ENCODE measurements at regions not wholly inside any gene's neighbourhood (a gene's known extent, or its start where the extent isn't known, plus 50 kb on each side); places are given as distances from the start of the nearest gene placed in this dataset.

GRCh38 chr22:49480331-49480730 lies 347.3 kb downstream of the BRD1 start:
- DNase-seq (ENCODE audit: low read depth, low spot score) (no peak), ATAC-seq (no peak)
- in situ Hi-C loops (cut with HindIII; ENCODE audit: low pct_unique_long_range_greater_than_20kb, low sequenced_read_pairs) (no loop called here), intact Hi-C loops (cut with micrococcal nuclease; ENCODE audit: unreplicated experiment) (no loop called here)
- Histone ChIP-seq H3K4me1 (ENCODE audit: control insufficient read depth, insufficient read depth, low read length) (no peaks in the 10 kb centered on the region), H3K27me3 (ENCODE audit: control insufficient read depth, insufficient read depth, low read length) (no peaks in the 10 kb centered on the region; the same call in 1 of the 2 replicates), H3K9me3 (ENCODE audit: control insufficient read depth, insufficient read depth, low read depth, low read length) (no peaks in the 10 kb centered on the region), H3K36me3 (ENCODE audit: control insufficient read depth, insufficient read depth, low read length) (no peaks in the 10 kb centered on the region), H3K27ac (ENCODE audit: low read length) (no peak overlapping the region), H3K4me3 (ENCODE audit: low read depth in 2 of 2, low read length in 2 of 2) (no peak overlapping the region)
- no peak for TF ChIP-seq REST (IDR thresholded peaks at IDR 0.05; ENCODE audit: insufficient read depth in 1 of 2, low read depth in 2 of 2, low read length in 1 of 2)
- TF ChIP-seq SIN3A (IDR thresholded peaks at IDR 0.05; ENCODE audit: borderline replicate concordance, insufficient read depth, low read depth, low read length) = no peak
- no peak for TF ChIP-seq CTCF (IDR thresholded peaks at IDR 0.05)
- TF ChIP-seq TCF7L2 (IDR thresholded peaks at IDR 0.05; ENCODE audit: low read depth, low read length) = no peak
- no peak for TF ChIP-seq POLR2AphosphoS5 (IDR thresholded peaks at IDR 0.05; ENCODE audit: low read depth, low read length)
- ChIA-PET CTCF (no interaction called here), POLR2A (no interaction called here)
- no TSS peak for BruUV-seq (replicated peaks)

- no peak for TF ChIP-seq SIN3A (IDR thresholded peaks at IDR 0.05; ENCODE audit: borderline replicate concordance, insufficient read depth, low read depth, low read length)
- TF ChIP-seq REST (IDR thresholded peaks at IDR 0.05; ENCODE audit: insufficient read depth in 1 of 2, low read depth in 2 of 2, low read length in 1 of 2) = no peak
- no TSS peak for BruUV-seq (replicated peaks)
- no peaks in the 10 kb centered on the region for H3K9me3 ChIP-seq (ENCODE audit: control insufficient read depth, insufficient read depth, low read depth, low read length)
- in situ Hi-C loops (cut with HindIII; ENCODE audit: low pct_unique_long_range_greater_than_20kb, low sequenced_read_pairs) (no loop called here), intact Hi-C loops (cut with micrococcal nuclease; ENCODE audit: unreplicated experiment) (no loop called here)
- H3K4me3 ChIP-seq (ENCODE audit: low read depth in 2 of 2, low read length in 2 of 2) = no peak overlapping the region
- ATAC-seq (no peak), DNase-seq (ENCODE audit: low read depth, low spot score) (no peak)
- POLR2A ChIA-PET = no interaction called here
- H3K27ac ChIP-seq (ENCODE audit: low read length) = no peak overlapping the region
- no peaks in the 10 kb centered on the region for H3K4me1 ChIP-seq (ENCODE audit: control insufficient read depth, insufficient read depth, low read length)
- CTCF ChIA-PET = no interaction called here
- H3K36me3 ChIP-seq (ENCODE audit: control insufficient read depth, insufficient read depth, low read length) = no peaks in the 10 kb centered on the region
- no peaks in the 10 kb centered on the region; the same call in 1 of the 2 replicates for H3K27me3 ChIP-seq (ENCODE audit: control insufficient read depth, insufficient read depth, low read length)
Measured at GRCh38 chr22:49479566-49479965, 348.1 kb downstream of the BRD1 start.

Measured in Panc1 (cell line).